GM12891 (cell line): ENCODE measurements at regions not wholly inside any gene's neighbourhood (a gene's known extent, or its start where the extent isn't known, plus 50 kb on each side); places are given as distances from the start of the nearest gene placed in this dataset.

Experiments
- DNase-seq: peaks from one replicate; pipeline ENCODE4 v3.0.0; 2011; ENCODE audit warnings: low spot score; ENCODE audit not compliant: insufficient read length
- FAIRE-seq: peaks from 2 replicates; lab custom pipeline; 2011; peaks lifted over from hg19 to GRCh38; lab: Jason Lieb, UNC
- PAX5 ChIP-seq: IDR thresholded peaks from 2 replicates; pipeline ENCODE4 v1.6.1; 2011; ENCODE audit warnings: low read length, moderate library complexity, mild to moderate bottlenecking; ENCODE audit not compliant: insufficient read depth, severe bottlenecking
- POLR2A ChIP-seq: IDR thresholded peaks from 2 replicates; pipeline ENCODE4 v1.6.1; 2011; ENCODE audit warnings: low read depth, low read length, control low read depth
- POLR2AphosphoS5 ChIP-seq: IDR thresholded peaks from 2 replicates; pipeline ENCODE4 v1.6.1; 2011; ENCODE audit warnings: low read depth, low read length, control low read depth
- POU2F2 ChIP-seq: IDR thresholded peaks from 2 replicates; pipeline ENCODE4 v1.6.1; 2011; ENCODE audit warnings: low read depth, mild to moderate bottlenecking, control low read depth, low read length, moderate library complexity
- SPI1 ChIP-seq: IDR thresholded peaks from 2 replicates; pipeline ENCODE4 v1.6.1; 2011; ENCODE audit warnings: low read depth, low read length, control low read depth
- TAF1 ChIP-seq: IDR thresholded peaks from 2 replicates; pipeline ENCODE4 v1.6.1; 2011; ENCODE audit warnings: low read depth, low read length, control low read depth

DNA sequence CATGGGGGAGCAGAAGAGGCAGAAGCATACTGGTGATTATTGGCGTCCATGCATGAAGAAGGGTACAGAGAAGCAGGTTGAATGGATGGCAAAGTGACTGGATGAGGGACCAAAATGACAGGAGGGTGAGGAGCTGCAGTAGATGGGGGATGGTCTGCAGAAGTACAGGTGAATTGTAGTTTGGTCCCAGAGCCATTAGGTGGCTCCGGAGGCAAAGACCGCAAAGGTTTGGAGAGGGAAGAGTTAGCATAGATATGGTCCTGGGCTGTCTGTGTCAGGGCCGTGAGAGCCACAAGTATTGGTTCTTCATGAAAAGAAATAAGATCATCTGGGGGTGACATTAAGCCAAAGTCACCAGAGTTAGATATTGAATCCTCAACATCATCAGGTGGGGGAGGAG lies 59.0 kb upstream of the ZNF726 start:
- DNase-seq (no peak), FAIRE-seq (no peak)
- TF ChIP-seq TAF1 (no peak), SPI1 (no peak), POLR2AphosphoS5 (no peak), PAX5 (no peak), POU2F2 (no peak), POLR2A (no peak)

GRCh38 chr19:23851966-23852365 lies 62.7 kb upstream of the ZNF726 start:
- DNase-seq = no peak
- no peak for FAIRE-seq
- TF ChIP-seq PAX5 = no peak
- TF ChIP-seq TAF1 = no peak
- no peak for TF ChIP-seq POU2F2
- no peak for TF ChIP-seq POLR2A
- no peak for TF ChIP-seq POLR2AphosphoS5
- TF ChIP-seq SPI1 = no peak

DNA sequence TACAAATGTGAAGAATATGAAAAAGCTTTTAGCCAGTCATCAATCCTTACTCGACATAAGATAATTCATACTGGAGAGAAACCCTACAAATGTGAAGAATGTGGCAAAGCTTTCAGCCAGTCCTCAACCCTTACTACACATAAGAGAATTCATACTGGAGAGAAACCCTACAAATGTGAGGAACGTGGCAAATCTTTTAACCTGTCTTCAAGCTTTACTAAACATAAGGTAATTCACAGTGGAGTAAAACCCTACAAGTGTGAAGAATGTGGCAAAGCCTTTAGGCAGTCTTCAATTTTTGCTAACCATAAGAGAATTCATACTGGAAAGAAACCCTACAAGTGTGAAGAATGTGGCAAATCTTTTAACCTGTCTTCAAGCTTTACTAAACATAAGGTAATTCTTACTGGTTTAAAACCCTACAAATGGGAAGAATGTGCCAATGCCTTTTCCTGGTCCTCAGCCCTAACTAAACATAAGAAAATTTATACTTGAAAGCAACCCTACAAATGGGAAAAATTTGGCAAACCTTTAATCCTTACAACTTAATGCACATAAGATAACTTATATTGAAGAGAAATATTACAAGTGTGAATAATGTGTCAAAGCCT lies 74.1 kb upstream of the ZNF681 start:
- no peak for DNase-seq
- FAIRE-seq = no peak
- TF ChIP-seq POLR2AphosphoS5 (no peak), POU2F2 (no peak), TAF1 (no peak), POLR2A (no peak), PAX5 (no peak), SPI1 (no peak)

DNA sequence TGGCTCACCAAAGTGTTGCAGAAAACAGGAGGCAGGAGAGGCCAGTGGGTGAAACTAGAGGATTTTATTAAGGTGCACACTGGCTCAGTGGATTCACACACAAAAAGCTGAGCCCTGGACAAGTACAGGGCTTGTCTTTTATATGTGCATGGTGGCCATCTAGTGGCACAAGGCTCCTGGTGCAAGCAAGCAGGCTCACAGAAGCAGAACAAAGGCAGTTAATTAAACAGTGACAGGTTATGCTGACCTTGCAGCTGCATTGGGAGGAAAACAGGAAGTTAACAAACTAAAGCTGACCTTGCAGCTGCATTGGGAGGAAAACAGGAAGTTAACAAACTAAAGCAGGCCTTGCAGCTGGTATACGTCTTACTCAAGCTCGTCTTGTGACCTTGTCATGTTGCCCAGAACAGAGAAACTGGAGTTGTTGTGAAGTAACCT lies 65.3 kb upstream of the ZNF681 start:
- DNase-seq (peak; percentile 3), FAIRE-seq (no peak)
- TF ChIP-seq POLR2AphosphoS5 = no peak
- TF ChIP-seq POLR2A = no peak
- TF ChIP-seq POU2F2 = no peak
- no peak for TF ChIP-seq PAX5
- no peak for TF ChIP-seq TAF1
- no peak for TF ChIP-seq SPI1

DNA sequence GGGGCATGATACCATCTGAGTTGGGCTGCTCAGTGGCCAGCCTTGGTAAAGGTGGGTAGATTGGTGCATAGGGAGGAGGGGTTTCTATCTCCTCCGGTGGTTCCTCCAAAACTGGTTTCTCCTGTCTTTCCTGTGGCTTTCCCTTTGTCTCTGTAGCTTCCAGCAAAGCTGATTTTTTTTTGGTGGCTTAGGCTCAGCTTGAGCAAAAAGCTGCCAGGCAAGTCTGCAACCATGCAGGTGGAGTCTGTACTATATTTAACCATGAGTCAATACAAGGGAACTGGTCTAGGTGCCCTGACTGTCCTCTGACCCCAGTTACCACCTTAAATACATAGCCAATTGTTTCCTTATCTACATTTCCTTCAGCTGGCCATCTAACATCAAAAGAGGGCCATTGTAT lies 64.0 kb upstream of the ZNF681 start:
- DNase-seq = no peak
- TF ChIP-seq SPI1 (no peak), TAF1 (no peak), PAX5 (no peak), POLR2AphosphoS5 (no peak)
- FAIRE-seq = no peak

DNA sequence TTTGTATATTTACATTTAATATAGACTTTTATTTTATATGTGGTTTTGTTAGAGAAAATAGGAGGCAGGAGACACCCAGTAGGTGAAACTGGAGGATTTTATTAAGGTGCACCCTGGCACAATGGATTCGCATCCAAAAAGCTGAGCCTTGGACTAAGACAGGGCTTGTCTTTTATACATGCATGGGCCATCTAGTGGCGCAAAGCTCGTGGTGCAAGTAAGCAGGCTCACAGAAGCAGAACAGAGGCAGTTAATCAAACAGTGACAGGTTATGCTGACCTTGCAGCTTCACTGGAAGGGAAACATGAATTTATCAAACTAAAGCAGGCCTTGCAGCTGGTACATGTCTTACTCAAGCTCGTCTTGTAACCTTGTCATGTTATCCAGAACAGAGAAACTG lies 58.8 kb upstream of the ZNF681 start:
- FAIRE-seq (no peak), DNase-seq (no peak)
- TF ChIP-seq TAF1 = no peak
- no peak for TF ChIP-seq POLR2AphosphoS5
- TF ChIP-seq PAX5 = no peak
- no peak for TF ChIP-seq POLR2A
- TF ChIP-seq POU2F2 = no peak
- TF ChIP-seq SPI1 = no peak

DNA sequence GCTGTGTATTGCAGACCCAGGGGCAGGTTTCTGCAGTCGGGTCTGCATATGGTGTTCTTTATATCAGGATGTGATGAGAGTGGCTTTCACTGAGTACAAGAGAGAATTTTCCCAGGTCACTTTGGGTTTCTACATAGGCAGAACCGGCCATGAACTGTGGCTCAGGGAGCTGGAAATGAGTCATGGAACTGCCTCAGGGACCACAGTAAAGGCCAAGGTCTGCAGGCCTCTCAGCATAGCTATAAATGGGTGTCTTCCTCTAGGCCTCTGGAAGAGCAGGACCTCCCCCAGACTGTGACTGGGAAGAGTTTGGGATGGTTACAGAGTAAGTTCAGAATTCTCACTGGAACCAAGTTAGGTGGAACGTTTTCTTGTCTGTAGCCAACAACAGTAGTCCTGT lies 51.8 kb upstream of the ZNF681 start:
- no peak for DNase-seq
- TF ChIP-seq TAF1 (no peak), POU2F2 (no peak), POLR2A (no peak), SPI1 (no peak), POLR2AphosphoS5 (no peak), PAX5 (no peak)
- no peak for FAIRE-seq
